PC-9 (cell line): ENCODE measurements at regions not wholly inside any gene's neighbourhood (a gene's known extent, or its start where the extent isn't known, plus 50 kb on each side); places are given as distances from the start of the nearest gene placed in this dataset.

ENCODE experiments used
- BruUV-seq: library from RNA; stranded (reverse); fragments of 400-500 nt; replicated peaks from 2 replicates; lab custom pipeline; 2021; lab: Mats Ljungman, UMichigan
- CTCF ChIA-PET: fragments of 300-600 bp; sonication (Branson Sonifier 250); formaldehyde crosslinking; loops from one replicate; lab custom pipeline; 2022; ENCODE audit warnings: antibody characterized with exemption; lab: Charles Lee
- POLR2A ChIA-PET: fragments of 300-600 bp; sonication (Branson Sonifier 250); formaldehyde crosslinking; loops from one replicate; lab custom pipeline; 2022; ENCODE audit warnings: antibody characterized with exemption; ENCODE audit not compliant: unreplicated experiment; lab: Charles Lee
- DNase-seq, 2 experiments: peaks; one replicate each; pipeline versions ENCODE4 v3.0.0 to v3.0.0-alpha.2; 2015 to 2022; ENCODE audit warnings: mixed read lengths in 1 of 2
- H2AFZ ChIP-seq: fragments of 200-600 bp; sonication (generic); 2 replicates; pipeline ENCODE4 v1.8.1; 2017; ENCODE audit warnings: antibody characterized with exemption
- H3F3A ChIP-seq: fragments of 200-600 bp; sonication (generic); 2 replicates; pipeline ENCODE4 v1.8.1; 2017; ENCODE audit warnings: antibody characterized with exemption, mild to moderate bottlenecking, low read depth; ENCODE audit not compliant: insufficient read depth
- H3K27ac ChIP-seq: fragments of 200-600 bp; sonication (generic); 2 replicates; pipeline ENCODE4 v1.6.1; 2016; ENCODE audit warnings: mixed run types
- H3K27me3 ChIP-seq: fragments of 200-600 bp; sonication (generic); 2 replicates; pipeline ENCODE4 v1.6.1; 2016; ENCODE audit warnings: low read depth, mixed run types; ENCODE audit not compliant: insufficient read depth
- H3K36me3 ChIP-seq: fragments of 200-600 bp; sonication (generic); 2 replicates; pipeline ENCODE4 v1.6.1; 2016; ENCODE audit warnings: low read depth, mixed run types
- H3K4me1 ChIP-seq: fragments of 200-600 bp; sonication (generic); replicated peaks from 2 replicates; pipeline ENCODE4 v1.6.1; 2016; ENCODE audit warnings: mixed run types; ENCODE audit not compliant: insufficient read depth
- H3K4me2 ChIP-seq: fragments of 200-600 bp; sonication (generic); 2 replicates; pipeline ENCODE4 v1.6.1; 2017; ENCODE audit warnings: mixed run types
- H3K4me3 ChIP-seq: fragments of 200-600 bp; sonication (generic); 2 replicates; pipeline ENCODE4 v1.6.1; 2016; ENCODE audit warnings: mixed run types
- H3K79me2 ChIP-seq: fragments of 200-600 bp; sonication (generic); 2 replicates; pipeline ENCODE4 v1.6.1; 2017; ENCODE audit warnings: low read depth, mixed run types
- H3K9me2 ChIP-seq: fragments of 200-600 bp; sonication (generic); 2 replicates; pipeline ENCODE4 v1.8.1; 2017; ENCODE audit warnings: mild to moderate bottlenecking; ENCODE audit not compliant: insufficient read depth
- H3K9me3 ChIP-seq: fragments of 200-600 bp; sonication (generic); 2 replicates; pipeline ENCODE4 v1.8.1; 2016; ENCODE audit warnings: low read depth; ENCODE audit not compliant: insufficient read depth
- H4K20me1 ChIP-seq: fragments of 200-600 bp; sonication (generic); 2 replicates; pipeline ENCODE4 v1.8.1; 2017; ENCODE audit not compliant: insufficient read depth
- CTCF ChIP-seq: fragments of 200-600 bp; sonication (generic); conservative IDR thresholded peaks from 2 replicates; pipeline ENCODE4 v1.6.1; 2017; ENCODE audit warnings: mixed run types, antibody characterized with exemption, mild to moderate bottlenecking, moderate library complexity
- EZH2 ChIP-seq: fragments of 200-600 bp; sonication (generic); IDR thresholded peaks from 2 replicates; pipeline ENCODE4 v1.8.0; 2017; ENCODE audit warnings: antibody characterized with exemption, low read depth
- intact Hi-C: fragments of 100-400 bp; cut with micrococcal nuclease; formaldehyde crosslinking; loops from one replicate; pipeline ENCODE4 v1.10.0; 2022; ENCODE audit not compliant: unreplicated experiment

GRCh38 chr16:6704306-6704930 lies 628.2 kb upstream of the RBFOX1 start:
- ChIA-PET CTCF (no interaction called here), POLR2A (no interaction called here)
- H3K4me2 ChIP-seq, result no peak overlapping the region
- no peaks in the 10 kb centered on the region for H3K79me2 ChIP-seq
- no peaks in the 10 kb centered on the region for H3K36me3 ChIP-seq
- H4K20me1 ChIP-seq, result no peaks in the 10 kb centered on the region
- H3K9me2 ChIP-seq, result no peaks in the 10 kb centered on the region
- H3K4me3 ChIP-seq, result no peak overlapping the region
- H3K9me3 ChIP-seq, result no peaks in the 10 kb centered on the region
- H2AFZ ChIP-seq, result no peak overlapping the region
- TF ChIP-seq EZH2 (no peak), CTCF (no peak)
- intact Hi-C loops, result no loop called here
- 0 out of 2 replicates have a peak, but pooled peaks cover 5% of the 10 kb centered on the region for H3K27me3 ChIP-seq
- DNase-seq, result no peak
- no peaks in the 10 kb centered on the region for H3K4me1 ChIP-seq
- no peak overlapping the region for H3K27ac ChIP-seq
- no TSS peak for BruUV-seq
- no peaks in the 10 kb centered on the region for H3F3A ChIP-seq

GRCh38 chr16:6701096-6701495 lies 631.5 kb upstream of the RBFOX1 start:
- Histone ChIP-seq H3F3A (no peaks in the 10 kb centered on the region), H3K27me3 (no peaks in the 10 kb centered on the region), H3K4me3 (no peak overlapping the region), H3K4me1 (no peaks in the 10 kb centered on the region), H2AFZ (no peak overlapping the region), H3K9me2 (no peaks in the 10 kb centered on the region), H3K79me2 (no peaks in the 10 kb centered on the region), H3K9me3 (no peaks in the 10 kb centered on the region), H3K4me2 (no peak overlapping the region), H3K36me3 (no peaks in the 10 kb centered on the region), H4K20me1 (no peaks in the 10 kb centered on the region), H3K27ac (no peak overlapping the region)
- ChIA-PET CTCF (no interaction called here), POLR2A (no interaction called here)
- no TSS peak for BruUV-seq
- no peak for DNase-seq
- TF ChIP-seq CTCF (no peak), EZH2 (no peak)
- intact Hi-C loops, result no loop called here

DNA sequence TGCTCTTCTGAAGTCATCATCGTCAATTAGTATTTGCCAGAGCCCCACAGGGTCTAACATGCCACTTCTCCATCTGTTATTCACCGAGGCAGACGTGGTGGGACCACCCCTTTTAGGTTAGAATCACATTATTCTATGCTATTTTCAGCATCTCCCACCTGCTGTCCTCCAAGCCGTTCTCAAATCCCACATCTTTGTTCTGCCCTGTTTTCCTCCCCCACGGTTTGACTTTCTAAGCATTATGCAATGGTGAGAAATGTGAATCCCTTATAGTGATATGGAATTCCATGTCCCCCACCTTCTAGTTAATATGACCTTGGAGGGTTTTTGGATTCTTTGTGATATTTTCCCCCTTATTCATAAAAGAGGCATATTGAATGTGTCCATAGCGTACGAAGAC lies 634.1 kb upstream of the RBFOX1 start:
- TF ChIP-seq CTCF, result no peak
- no peak for TF ChIP-seq EZH2
- POLR2A ChIA-PET, result no interaction called here
- CTCF ChIA-PET, result no interaction called here

More for the DNA sequence above, 634.1 kb upstream of the RBFOX1 start:
- Histone ChIP-seq H3K4me2 (no peak overlapping the region), H3K4me1 (no peaks in the 10 kb centered on the region), H3K36me3 (no peaks in the 10 kb centered on the region), H3F3A (no peaks in the 10 kb centered on the region), H3K9me2 (no peaks in the 10 kb centered on the region), H3K27me3 (no peaks in the 10 kb centered on the region), H3K4me3 (no peak overlapping the region), H2AFZ (no peak overlapping the region), H3K79me2 (no peaks in the 10 kb centered on the region), H4K20me1 (no peaks in the 10 kb centered on the region), H3K27ac (no peak overlapping the region), H3K9me3 (no peaks in the 10 kb centered on the region)
- intact Hi-C loops, result no loop called here
- DNase-seq, result no peak
- no TSS peak for BruUV-seq
